Middle frontal gyrus (tissue), 1 donor: ENCODE measurements at regions not wholly inside any gene's neighbourhood (a gene's known extent, or its start where the extent isn't known, plus 50 kb on each side); places are given as distances from the start of the nearest gene placed in this dataset.
"Not testable (repeated sequence)": the region's sequence is repeated elsewhere in the genome, so short reads cannot be mapped to it uniquely, and the experiment has no call there.

Experiments used
- DNase-seq: peaks from one replicate; pipeline ENCODE4 v3.0.0-alpha.2; 2015; ENCODE audit warnings: low spot score; ENCODE audit errors: extremely low spot score

DNA sequence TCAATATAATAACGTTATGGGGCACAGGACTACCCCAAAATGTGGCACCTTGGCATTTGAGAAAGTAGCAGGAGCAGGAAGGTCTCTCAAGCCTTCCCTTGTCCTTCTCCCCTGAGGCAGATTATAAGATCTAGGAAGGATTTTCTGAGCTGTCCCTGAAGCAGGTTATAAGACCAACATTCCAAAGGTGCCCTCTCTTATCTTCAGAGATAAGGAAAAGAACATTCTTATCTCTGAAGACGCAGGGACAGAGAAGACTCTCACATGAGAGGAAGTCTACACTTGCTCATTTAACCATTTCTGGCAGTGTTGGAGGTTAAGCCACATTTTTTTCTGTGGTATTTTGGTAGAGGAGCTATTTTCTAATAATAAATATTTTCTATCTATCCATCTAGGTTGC is 437.9 kb upstream of the MAOA start:
- no peak for DNase-seq

DNA sequence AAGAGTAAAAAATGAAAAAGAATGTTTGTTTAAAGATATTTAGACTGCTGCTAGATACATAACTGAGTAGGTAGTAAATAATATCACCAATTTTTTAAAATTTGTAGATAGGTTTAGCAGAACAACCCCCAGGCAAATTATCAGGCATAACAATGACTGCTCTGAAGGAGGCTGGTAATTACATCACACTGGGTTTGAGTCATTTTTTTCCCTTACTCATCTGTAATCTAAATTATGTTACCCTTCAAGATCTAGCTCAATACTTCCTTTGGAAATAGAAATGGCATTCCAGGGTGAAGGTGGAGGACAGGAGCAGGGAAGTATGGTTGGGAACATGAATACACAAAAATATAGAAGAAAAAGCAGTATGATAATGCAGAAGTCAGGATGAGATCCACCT is 431.6 kb upstream of the MAOA start:
- no peak for DNase-seq

DNA sequence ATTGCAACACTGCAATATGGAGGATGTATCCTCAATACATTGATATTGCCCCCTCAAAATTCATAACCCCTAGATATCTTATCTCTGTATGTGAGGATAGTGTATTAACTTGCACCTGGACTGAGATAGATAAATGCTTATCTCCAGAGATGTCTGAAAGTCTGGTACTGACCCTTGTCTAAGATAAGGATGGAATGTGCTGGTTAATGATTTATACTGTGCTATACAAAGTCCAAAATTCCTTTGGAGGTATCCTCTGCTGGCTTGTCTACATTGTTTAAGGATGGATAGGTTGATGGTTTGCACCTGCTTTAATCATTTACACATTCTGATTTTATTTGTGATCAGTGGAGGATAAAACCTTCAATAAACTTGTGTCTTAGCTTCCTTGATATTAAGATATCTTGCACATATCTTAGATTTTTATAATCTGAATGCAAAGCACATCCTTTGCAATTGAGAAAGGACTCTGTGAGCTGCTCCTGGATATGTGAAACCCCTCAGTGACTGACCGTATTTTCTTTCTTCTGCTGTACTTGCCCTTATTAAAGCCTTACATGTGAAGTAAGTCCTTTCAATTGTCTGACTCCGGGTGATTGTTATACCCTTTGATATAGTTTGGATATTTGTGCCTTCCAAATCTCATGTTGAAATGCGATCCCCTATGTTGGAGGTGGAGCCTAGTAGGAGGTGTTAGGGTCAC is 430.3 kb upstream of the MAOA start:
- no peak for DNase-seq

DNA sequence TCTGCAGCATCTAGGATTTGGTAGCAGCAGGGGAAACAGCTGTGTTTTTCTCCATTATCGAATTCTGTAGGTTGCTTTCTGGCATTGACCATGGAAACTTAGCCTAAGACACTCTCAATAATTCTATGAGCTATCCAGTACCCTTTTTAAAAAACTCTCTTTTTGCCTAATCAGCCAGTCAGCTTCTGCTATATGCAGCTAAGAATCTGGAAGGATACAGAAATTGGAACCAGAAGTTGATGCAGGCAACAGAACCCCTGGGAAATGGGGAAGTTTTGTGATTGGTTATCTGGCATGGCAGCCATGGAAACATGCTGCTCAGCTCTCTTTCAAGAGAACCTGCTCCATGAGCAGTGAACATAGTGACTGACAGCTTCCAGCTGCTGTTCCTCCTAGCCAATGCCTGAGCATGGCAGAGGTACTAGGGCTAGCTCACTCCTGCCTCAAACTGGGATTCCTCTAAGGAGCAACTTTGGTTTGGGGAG is 417.6 kb upstream of the MAOA start:
- no peak for DNase-seq

DNA sequence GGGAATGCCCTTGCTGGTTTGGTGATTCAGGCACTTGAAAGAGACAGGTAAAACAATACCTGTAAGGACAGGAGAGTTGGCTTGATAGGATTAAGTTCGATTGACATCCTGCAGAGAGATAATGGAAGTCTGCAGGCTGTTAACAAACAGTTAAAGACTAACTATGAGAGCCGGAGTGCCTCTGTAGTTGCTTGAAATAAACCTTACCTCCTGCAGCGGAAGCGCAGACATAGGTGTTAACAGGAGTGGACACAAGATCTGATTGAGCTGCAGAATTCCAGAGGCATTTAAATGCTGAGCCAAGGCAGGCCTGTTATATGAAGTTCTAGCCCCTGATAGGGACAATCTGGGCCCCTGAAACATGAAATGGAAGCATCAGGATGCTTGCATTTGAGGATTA is 416.7 kb upstream of the MAOA start:
- DNase-seq, result no peak

DNA sequence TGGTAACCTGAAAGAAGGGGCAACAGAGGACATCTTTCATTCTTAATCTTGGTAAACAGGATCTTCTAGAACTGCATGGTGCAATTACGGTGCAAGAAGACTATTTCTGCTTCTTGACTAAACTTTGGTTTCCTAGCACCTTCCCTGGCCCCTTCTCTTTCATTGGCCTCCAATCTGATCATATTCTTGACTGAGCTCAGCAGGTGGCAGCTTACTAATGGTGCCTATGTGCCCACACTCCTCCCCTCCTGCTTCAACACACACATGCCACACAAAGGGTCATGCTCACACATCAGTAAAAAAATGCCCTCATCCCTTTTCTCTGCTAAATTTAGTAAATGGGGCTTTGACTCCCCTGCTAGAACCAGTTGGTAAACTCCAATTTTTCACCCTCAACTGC is 400.5 kb upstream of the MAOA start:
- no peak for DNase-seq

DNA sequence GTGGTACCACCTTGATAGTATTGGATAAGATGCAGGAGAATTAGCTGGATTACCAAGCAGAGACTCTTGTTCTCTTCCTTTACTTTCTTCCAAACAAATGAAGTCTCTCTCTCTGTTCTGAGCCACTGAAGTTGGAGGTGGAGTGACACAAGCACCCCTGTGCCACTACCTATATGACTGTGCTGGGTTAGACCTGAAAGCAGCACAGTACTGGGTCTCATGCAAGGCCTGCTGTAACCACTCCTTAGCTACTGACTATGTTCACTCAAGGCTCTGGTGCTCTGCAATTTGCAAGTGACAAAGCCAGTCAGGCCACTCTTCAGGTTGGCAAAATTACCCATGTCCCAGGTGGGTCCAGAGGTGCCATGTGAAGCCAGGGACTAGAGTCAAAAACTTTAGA is 389.6 kb upstream of the MAOA start:
- no peak for DNase-seq

DNA sequence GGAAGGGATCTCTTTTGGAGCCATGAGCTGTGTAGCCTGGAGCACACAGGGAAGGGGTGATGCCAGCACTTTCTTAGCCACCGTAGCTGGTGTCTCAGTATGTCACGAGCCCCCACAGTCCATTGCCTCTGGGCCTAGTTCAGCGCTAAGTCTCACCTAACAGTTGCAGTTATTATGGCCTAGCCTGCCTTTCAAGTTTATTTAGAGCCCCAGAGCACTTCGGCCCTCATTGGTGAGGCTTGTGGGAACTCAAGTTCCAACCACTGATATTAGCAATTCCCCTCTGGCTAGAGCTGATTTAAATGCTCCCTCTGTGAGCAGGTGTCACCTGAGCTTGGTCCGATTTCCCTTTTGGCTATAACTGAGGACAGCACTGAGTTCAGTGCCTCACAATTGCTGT is 388.4 kb upstream of the MAOA start:
- no peak for DNase-seq

DNA sequence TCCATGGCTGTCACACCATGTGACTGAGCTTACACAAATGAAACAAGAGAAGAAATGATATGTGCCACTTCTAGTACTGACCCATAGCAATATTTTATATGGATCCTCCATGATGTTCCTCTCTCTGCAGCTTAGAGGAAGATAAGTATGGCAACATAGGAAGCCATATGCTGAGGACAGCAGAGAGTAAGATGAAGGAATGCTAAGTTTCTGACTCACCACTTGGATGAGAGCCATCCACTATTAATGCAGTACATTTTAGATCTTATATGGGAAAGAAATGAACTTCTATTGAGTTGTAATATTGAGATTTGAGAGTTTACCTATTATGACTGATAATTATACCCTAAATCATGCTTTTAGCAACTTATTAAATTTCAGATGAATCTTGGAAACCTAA is 386.9 kb upstream of the MAOA start:
- DNase-seq, result no peak

DNA sequence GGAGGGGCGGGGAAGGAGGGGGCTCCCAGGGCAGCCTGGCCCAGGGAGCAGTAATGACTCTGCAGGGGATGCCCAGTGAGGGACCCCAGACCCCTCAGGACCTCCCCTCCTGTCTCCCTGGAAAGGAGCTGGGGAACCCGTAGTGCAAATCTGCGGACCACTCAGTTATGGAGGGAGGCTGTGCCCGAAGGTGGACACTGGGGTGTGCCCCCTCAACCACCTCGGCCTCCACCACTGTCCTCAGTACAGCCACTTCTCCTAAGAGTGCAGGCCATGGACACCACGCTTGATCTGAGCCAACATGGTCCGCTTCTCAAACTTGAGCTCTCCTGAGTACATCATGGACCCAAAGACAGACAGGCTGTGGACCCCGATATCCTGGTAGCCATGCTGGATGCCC is 378.2 kb upstream of the MAOA start:
- DNase-seq, result no peak

DNA sequence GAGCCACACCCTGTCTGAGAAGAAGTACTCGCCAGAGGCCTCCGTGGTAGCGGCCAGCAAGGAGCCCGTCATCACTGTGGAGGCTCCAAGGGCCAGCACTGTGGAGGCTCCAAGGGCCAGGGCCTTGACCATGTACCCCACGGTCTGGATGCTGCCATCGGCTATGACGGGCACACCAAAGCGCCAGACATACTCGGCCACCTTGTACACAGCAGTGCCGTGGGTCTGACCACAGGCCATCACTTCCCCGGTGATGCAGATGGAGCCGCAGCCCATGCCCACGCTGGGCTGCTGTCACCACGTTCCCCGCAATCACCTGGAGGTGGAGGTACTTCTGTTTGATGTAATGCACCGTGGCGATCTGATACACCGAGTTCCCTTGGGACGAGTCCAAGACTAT is 377.7 kb upstream of the MAOA start:
- no peak for DNase-seq

DNA sequence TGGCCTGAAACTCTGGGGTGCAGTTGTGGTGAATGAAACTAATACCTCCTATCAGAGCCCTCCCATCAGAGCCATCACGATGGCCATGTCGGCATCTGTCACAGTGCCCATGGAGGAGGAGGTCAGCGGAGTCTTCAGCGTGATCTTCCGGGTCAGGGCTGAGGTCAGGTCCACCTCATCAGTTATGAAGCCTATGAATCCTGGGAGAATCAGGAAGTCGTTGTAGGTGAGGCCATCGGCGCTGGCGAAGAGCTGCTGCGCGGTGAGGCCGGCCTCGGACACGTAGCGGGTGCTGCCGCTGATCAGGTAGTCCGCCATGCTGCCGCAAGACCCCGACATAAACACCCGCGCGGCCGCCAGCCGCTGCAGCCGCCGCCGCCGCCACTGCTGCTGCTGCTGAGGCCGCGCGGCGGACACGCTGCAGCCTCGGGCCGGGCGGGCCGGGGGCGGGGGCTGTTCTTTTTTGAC is 376.7 kb upstream of the MAOA start:
- no peak for DNase-seq

DNA sequence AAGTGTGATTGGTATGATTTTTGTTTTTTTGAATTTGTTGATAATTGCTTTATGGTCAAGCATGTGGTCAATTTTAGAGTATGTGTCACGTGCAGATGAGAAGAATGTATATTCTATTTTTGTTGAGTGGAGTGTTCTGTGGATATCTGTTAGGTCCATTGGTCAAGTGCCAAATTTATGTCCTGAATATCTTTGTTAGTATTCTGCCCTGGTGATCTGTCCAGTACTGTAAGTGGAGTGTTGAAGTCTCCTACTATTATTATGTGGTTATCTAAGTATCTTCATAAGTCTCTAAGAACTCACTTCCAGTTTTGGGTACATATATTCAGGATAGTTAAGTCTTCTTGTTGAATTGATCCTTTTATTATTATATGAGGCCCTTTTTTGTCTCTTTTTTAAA is 372.9 kb upstream of the MAOA start:
- DNase-seq, result no peak

DNA sequence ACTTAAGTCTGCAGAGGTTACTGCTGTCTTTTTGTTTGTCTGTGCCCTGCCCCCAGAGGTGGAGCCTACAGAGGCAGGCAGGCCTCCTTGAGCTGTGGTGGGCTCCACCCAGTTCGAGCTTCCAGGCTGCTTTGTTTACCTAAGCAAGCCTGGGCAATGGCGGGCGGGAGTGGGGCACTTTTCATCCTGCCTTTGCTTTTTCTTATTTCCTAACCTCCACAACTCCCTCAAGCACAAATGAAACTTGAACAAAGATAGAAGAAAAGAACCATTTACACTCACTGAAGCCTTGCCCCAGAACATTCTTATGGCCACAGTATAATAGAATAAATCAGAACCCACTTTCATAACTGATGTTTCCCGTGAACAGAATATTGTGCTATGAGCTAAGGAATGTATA is 344.5 kb upstream of the MAOA start:
- DNase-seq, result not testable (repeated sequence)

DNA sequence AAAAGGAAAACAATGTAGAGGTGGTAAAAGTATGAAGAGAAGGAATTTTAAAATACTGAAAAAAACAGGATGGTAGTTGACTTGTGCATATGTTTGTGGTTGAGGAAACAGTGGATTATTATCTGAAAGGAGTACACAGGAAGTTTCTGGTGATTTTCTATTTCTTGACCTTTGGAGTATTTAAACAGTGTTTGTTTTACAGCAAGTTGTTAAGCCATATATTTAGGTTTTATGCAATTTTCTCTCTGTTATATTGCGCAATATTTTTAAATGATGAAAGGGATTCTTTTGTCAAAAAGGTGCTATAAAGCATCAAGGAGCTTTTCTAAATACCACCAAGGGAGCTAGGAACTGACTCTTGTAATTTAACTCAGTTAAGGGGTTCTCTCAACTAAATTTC is 343.1 kb upstream of the MAOA start:
- no peak for DNase-seq

DNA sequence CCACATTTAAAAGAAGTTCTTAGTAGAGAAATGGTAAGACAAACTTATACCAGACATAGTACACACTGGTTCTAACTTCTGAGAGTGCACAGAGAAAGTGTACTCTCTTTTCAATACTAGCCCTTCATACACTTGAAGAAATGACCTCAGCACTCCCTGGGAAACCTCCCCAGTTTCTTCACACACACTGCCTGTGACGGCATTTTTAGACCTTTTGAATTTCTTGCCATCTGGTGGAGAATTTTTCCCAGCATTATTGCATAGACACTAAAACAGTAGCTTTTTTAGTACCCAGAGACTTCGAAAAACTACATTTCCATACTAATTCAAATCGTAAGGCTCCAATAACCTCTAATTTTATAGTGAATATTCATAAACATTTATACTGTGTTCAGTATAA is 341.6 kb upstream of the MAOA start:
- DNase-seq, result no peak

DNA sequence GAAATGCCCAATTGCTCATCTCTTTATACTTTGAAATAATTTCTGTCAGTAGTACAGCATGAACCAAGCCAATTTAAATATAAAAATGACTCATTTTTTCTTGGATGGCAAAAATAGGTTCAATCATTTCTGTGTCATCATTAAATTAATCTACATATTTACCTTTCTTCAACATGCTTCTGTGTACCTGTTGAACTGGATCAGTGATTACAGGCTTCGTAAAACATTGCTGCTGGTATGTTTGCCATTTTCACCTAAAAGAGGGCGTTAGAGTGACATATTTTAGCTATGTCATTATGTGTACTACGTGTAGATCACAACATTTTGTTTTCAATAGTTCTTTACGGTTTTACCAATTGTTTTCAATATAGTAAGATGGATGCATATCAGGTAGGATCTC is 340.5 kb upstream of the MAOA start:
- DNase-seq, result no peak

DNA sequence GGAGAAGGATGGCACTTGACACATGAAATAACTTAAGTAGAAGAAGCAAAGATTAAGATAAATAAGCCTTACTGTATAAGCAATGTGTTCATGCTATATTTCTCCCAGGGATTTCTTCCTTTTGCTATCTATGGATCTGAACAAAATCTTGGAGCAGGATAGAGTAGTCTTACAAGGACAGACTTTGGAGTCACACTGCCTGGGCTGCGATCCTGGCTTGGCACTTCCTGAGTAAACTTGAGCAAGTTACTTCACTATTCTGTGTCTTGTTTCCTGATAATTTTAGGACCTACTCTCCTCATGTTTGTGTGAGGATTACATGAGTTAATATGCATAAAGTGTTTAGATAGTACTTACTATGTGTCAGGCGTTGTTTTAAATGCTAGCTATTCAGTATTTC is 340.0 kb upstream of the MAOA start:
- DNase-seq, result no peak

DNA sequence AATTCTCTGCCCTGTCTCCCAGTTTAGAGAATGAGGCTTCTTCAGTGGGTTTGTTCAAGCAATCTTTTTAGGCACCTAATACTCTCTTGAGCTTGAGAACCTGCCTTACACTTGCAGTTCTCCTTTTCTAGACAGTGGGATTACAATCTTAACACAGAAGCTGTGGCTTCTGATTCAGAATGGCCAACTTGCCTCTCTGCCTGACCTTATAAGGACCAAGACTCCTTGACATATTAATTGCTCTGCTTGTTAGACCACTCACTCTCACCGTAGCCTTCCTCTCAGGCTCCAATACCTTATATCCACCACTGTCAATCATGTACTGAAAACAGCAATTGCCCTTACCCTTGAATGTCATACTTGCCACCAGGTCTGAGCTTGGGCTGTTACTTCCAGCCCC is 338.7 kb upstream of the MAOA start:
- no peak for DNase-seq

DNA sequence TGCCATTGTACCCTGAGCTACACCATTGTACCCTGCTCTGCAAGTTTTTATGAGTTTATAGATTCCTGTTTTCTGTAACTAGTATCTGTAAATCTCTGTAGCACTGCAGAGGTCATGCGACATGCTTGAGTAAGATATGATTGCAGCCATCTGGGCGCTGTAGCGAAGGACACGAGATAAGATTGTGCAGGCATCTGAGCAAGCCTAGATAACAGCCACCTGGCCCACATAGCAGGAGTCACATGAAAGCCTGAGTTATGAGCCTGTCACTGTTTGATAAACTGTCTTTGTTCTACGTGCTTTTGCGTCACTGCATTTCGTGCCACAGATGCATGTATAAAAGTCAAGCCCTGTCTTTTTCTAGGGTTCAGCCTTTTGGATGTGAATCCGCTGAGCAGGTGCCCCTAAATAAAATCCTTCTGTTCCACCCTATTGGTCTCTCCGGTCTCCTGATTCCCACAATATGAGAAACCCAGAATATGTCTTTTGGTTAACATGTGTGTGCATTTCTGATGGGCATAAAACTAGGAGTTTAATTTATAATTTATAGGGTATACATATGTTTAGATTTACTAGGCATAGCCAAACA is 327.6 kb upstream of the MAOA start:
- DNase-seq, result no peak

DNA sequence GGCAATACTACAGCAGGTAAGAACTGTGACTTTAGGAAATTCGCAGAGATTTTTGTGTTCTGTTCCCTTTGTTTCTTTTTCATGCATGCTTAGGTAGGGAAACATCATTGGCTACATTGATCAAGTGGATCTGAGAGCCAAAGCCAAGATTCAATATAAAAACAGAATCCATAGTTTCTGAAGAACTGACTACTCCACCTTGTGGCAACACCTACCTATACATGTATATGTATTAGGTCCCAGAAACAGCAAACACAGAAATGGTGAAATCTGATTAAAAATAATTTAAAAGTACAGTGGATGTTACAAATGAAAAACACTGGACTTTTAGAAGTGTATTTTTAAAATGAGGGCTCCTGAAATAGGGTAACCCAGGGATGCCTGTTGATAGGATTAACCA is 322.6 kb upstream of the MAOA start:
- no peak for DNase-seq

DNA sequence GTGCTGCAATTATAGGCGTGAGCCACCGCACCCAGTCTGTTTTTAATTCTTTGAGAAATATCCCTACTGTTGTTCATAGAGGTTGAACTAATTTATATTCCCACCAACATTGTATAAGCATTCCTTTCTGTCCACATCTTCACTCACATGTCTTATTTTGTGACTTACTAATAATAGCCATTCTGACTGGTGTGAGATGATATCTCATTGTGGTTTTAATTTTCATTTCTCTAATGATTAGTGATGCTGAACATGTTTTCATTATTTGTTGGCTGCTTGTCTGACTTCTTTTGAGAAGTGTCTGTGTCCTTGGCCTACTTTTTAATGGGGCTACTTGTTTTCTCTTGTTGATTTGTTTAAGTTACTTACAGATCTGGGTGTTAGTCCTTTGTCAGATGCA is 310.9 kb upstream of the MAOA start:
- no peak for DNase-seq

DNA sequence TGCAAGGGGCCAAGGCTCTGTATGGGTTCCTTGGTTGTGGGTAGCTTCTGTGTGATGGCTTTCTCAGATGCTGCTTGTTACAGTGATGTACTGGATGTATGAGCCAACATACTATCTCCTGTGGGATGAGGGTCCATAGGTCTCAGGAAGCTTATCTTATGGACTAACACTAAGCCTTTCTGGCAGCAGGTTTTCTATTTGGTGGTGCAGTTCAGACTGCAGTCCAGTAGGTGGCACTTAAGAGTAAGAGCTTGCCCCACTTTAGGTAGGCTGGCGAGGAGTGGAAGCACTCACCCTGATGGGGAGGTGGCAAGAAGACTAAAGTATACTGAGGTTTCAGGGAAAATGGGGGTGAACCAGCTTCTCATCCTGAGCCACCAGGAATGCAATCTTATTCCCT is 306.7 kb upstream of the MAOA start:
- no peak for DNase-seq
